HL-60 (cell line): ENCODE measurements at regions not wholly inside any gene's neighbourhood (a gene's known extent, or its start where the extent isn't known, plus 50 kb on each side); places are given as distances from the start of the nearest gene placed in this dataset.

Experiments used
- DNase-seq, 2 experiments: peaks; one replicate each; pipeline ENCODE4 v3.0.0-alpha.2; 2010 to 2020; ENCODE audit warnings: low read depth in 1 of 2, low spot score in 1 of 2
- H3K27ac ChIP-seq: fragments of 250-450 bp; sonication (Bioruptor Pico); replicated peaks from 2 replicates; pipeline ENCODE4 v1.5.1; 2020; ENCODE audit warnings: mild to moderate bottlenecking, moderate library complexity
- H3K27me3 ChIP-seq: fragments of 250-450 bp; sonication (Bioruptor Pico); 2 replicates; pipeline ENCODE4 v1.5.1; 2021; ENCODE audit warnings: mild to moderate bottlenecking, moderate library complexity; ENCODE audit not compliant: insufficient read depth, poor library complexity, severe bottlenecking
- H3K4me3 ChIP-seq: replicated peaks from 2 replicates; pipeline ENCODE4 v1.5.1; 2011; ENCODE audit warnings: mild to moderate bottlenecking, control low read depth, low read length; ENCODE audit not compliant: insufficient read depth
- CTCF ChIP-seq: IDR thresholded peaks from one replicate; pipeline ENCODE4 v1.5.1; 2011; ENCODE audit warnings: low read length, control low read depth, inconsistent platforms; ENCODE audit not compliant: insufficient read depth
- GABPA ChIP-seq: IDR thresholded peaks from 2 replicates; pipeline ENCODE4 v1.6.1; 2012; ENCODE audit warnings: low read depth
- POLR2AphosphoS5 ChIP-seq: IDR thresholded peaks from 2 replicates; pipeline ENCODE4 v1.6.1; 2012; ENCODE audit warnings: low read depth
- REST ChIP-seq: IDR thresholded peaks from 2 replicates; pipeline ENCODE4 v1.6.1; 2012; ENCODE audit warnings: low read depth; ENCODE audit not compliant: insufficient replicate concordance
- SPI1 ChIP-seq: IDR thresholded peaks from 2 replicates; pipeline ENCODE4 v1.6.1; 2012; ENCODE audit warnings: low read depth, mild to moderate bottlenecking, borderline replicate concordance

- H3K4me3 ChIP-seq = no peak overlapping the region
- H3K27me3 ChIP-seq = no peaks in the 10 kb centered on the region
- H3K27ac ChIP-seq = no peak overlapping the region
- no peak for DNase-seq
- TF ChIP-seq SPI1 (no peak), POLR2AphosphoS5 (no peak), REST (no peak), GABPA (no peak), CTCF (no peak)
Observed at GRCh38 chr9:110129425-110129824, 78.5 kb downstream of the C9orf152 start.

GRCh38 chr9:110130211-110130610, 77.7 kb downstream of the C9orf152 start:
- TF ChIP-seq POLR2AphosphoS5 (no peak), SPI1 (no peak), CTCF (no peak), GABPA (no peak), REST (no peak)
- Histone ChIP-seq H3K4me3 (no peak overlapping the region), H3K27ac (no peak overlapping the region), H3K27me3 (no peaks in the 10 kb centered on the region)
- DNase-seq = no peak

GRCh38 chr9:110130791-110131416, 77.1 kb downstream of the C9orf152 start:
- Histone ChIP-seq H3K4me3 (no peak overlapping the region), H3K27me3 (no peaks in the 10 kb centered on the region), H3K27ac (no peak overlapping the region)
- TF ChIP-seq GABPA (no peak), REST (no peak), POLR2AphosphoS5 (no peak), CTCF (no peak), SPI1 (no peak)
- no peak for DNase-seq
